CD14-positive monocyte (primary cell): ENCODE measurements at regions not wholly inside any gene's neighbourhood (a gene's known extent, or its start where the extent isn't known, plus 50 kb on each side); places are given as distances from the start of the nearest gene placed in this dataset.

Experiments used
- DNase-seq, 3 donors: peaks; one replicate each; pipeline ENCODE4 v3.0.0-alpha.2; 2011 to 2022
- H2AFZ ChIP-seq: 2 replicates; pipeline ENCODE4 v1.6.0; 2012; ENCODE audit warnings: mild to moderate bottlenecking, low read depth, low read length, inconsistent platforms; ENCODE audit not compliant: insufficient read depth, poor library complexity, severe bottlenecking
- H3K27ac ChIP-seq, 2 donors: 1 replicate in 1 of 2; 2 replicates in 1 of 2; pipeline ENCODE4 v1.5.1; 2012 to 2013; ENCODE audit warnings: low read length in 2 of 2, control low read depth in 1 of 2, inconsistent platforms in 1 of 2, low read depth in 1 of 2, mild to moderate bottlenecking in 1 of 2
- H3K27me3 ChIP-seq, 2 donors: one replicate each; pipeline versions ENCODE4 v1.6.0 to v1.6.1; 2011 to 2013; ENCODE audit warnings: low read length in 2 of 2; ENCODE audit not compliant: control insufficient read depth in 2 of 2, insufficient read depth in 2 of 2
- H3K36me3 ChIP-seq, 2 donors: replicated peaks in 1 of 2; 1 replicate in 1 of 2; 2 replicates in 1 of 2; pipeline versions ENCODE4 v1.5.1 to v1.6.1; 2012 to 2013; ENCODE audit warnings: low read length in 2 of 2, control low read depth in 1 of 2, inconsistent platforms in 1 of 2, mild to moderate bottlenecking in 1 of 2; ENCODE audit not compliant: insufficient read depth in 2 of 2, control insufficient read depth in 1 of 2
- H3K4me1 ChIP-seq, 2 donors: 1 replicate in 1 of 2; 2 replicates in 1 of 2; pipeline versions ENCODE4 v1.5.1 to v1.6.1; 2012 to 2013; ENCODE audit warnings: low read length in 2 of 2, control low read depth in 1 of 2, inconsistent platforms in 1 of 2, mild to moderate bottlenecking in 1 of 2, moderate library complexity in 1 of 2; ENCODE audit not compliant: insufficient read depth in 2 of 2, control insufficient read depth in 1 of 2
- H3K4me2 ChIP-seq: replicated peaks from 2 replicates; pipeline ENCODE3; 2012; ENCODE audit warnings: low read length, moderate library complexity, mild to moderate bottlenecking; ENCODE audit not compliant: poor library complexity, severe bottlenecking; ENCODE audit errors: extremely low read depth
- H3K4me3 ChIP-seq, 3 experiments: fragments of 200-600 bp in 1 of 3; sonication (generic) in 1 of 3; replicated peaks in 1 of 3; 1 replicate in 2 of 3; 2 replicates in 1 of 3; pipeline ENCODE4 v1.5.1; 2011 to 2013; ENCODE audit warnings: low read length in 3 of 3, mild to moderate bottlenecking in 3 of 3, control low read depth in 2 of 3, low read depth in 2 of 3, inconsistent platforms in 1 of 3, moderate library complexity in 1 of 3
- H3K79me2 ChIP-seq: 2 replicates; pipeline ENCODE4 v1.6.0; 2012; ENCODE audit warnings: mild to moderate bottlenecking, control low read depth, inconsistent platforms, low read length, moderate library complexity; ENCODE audit not compliant: insufficient read depth
- H3K9ac ChIP-seq: 2 replicates; pipeline ENCODE4 v1.6.0; 2017; ENCODE audit warnings: low read length, mild to moderate bottlenecking; ENCODE audit not compliant: insufficient read depth, poor library complexity, severe bottlenecking
- H3K9me3 ChIP-seq, 2 donors: replicated peaks in 1 of 2; 1 replicate in 1 of 2; 2 replicates in 1 of 2; pipeline versions ENCODE4 v1.5.1 to v1.6.1; 2012 to 2013; ENCODE audit warnings: low read length in 2 of 2, control low read depth in 1 of 2; ENCODE audit not compliant: control insufficient read depth in 1 of 2, insufficient read depth in 1 of 2
- H4K20me1 ChIP-seq: 2 replicates; pipeline ENCODE4 v1.6.0; 2012; ENCODE audit warnings: mild to moderate bottlenecking, low read length, control low read depth, moderate library complexity; ENCODE audit not compliant: insufficient read depth
- H3K27ac Mint-ChIP-seq, 7 donors: one replicate each; pipeline ENCODE4 v1.8.0; 2020; ENCODE audit warnings: mild to moderate bottlenecking in 7 of 7, mixed read lengths in 7 of 7, moderate library complexity in 6 of 7, inconsistent platforms in 2 of 7
- H3K27me3 Mint-ChIP-seq, 3 donors: one replicate each; pipeline ENCODE4 v1.8.0; 2021 to 2022; ENCODE audit warnings: low read depth in 3 of 3, mild to moderate bottlenecking in 3 of 3, mixed read lengths in 3 of 3, moderate library complexity in 3 of 3, inconsistent platforms in 1 of 3
- H3K36me3 Mint-ChIP-seq, 2 donors: one replicate each; pipeline ENCODE4 v1.8.0; 2020; ENCODE audit warnings: mixed read lengths in 2 of 2, inconsistent platforms in 1 of 2, mild to moderate bottlenecking in 1 of 2
- H3K4me1 Mint-ChIP-seq: one replicate; pipeline ENCODE4 v1.8.0; 2020; ENCODE audit warnings: mild to moderate bottlenecking, mixed read lengths
- H3K4me3 Mint-ChIP-seq, 2 donors: one replicate each; pipeline ENCODE4 v1.8.0; 2020; ENCODE audit warnings: mild to moderate bottlenecking in 2 of 2, mixed read lengths in 2 of 2, moderate library complexity in 1 of 2
- H3K9me3 Mint-ChIP-seq, 7 donors: one replicate each; pipeline ENCODE4 v1.8.0; 2020 to 2022; ENCODE audit warnings: mixed read lengths in 7 of 7, mild to moderate bottlenecking in 6 of 7, moderate library complexity in 6 of 7, inconsistent platforms in 2 of 7
- WGBS: methylation state at CpG from one replicate; pipeline ENCODE4 v1.1.5; 2013; ENCODE audit warnings: missing lambda C conversion rate; ENCODE audit not compliant: insufficient coverage; 5-methylcytosine and 5-hydroxymethylcytosine counted together
- intact Hi-C, 2 donors: fragments of 100-400 bp; cut with micrococcal nuclease; formaldehyde crosslinking; loops; one replicate each; pipeline versions ENCODE4 v1.15.0 to v1.15.1; 2023
- TF ChIP-seq, protein P1 (sequence below): fragments of 200-600 bp; IDR thresholded peaks from one replicate; pipeline ENCODE4 v1.8.0; 2022; ENCODE audit warnings: antibody characterized with exemption, mild to moderate bottlenecking

DNA sequence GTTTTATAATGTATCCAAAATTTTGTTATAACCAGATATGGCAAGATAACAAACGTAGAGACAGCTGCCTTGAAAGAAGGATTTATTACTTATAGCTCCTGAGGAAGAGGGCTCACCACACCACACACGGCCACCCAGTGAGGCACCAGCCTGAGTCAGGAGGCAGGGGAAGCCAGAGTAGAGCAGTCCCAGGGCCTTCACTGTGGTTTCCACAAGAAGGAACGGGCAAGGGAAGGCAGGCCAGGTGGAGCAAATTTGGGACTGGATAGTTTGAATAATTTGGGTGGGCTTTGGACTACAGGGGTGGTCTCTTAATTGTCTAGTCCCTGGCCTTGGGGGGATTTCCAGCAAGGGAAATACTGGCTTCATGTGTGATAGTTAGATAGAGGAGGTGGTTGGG lies 72.5 kb downstream of the RRAGC start:
- no peak for DNase-seq
- H3K27me3 Mint-ChIP-seq: peaks cover 44 to 59% (median 49%) of the 10 kb centered on the region in 3 donors
- peak overlapping the region; percentile 9 to 24 for H3K4me3 Mint-ChIP-seq
- no peak overlapping the region for H3K27ac Mint-ChIP-seq
- Histone ChIP-seq H3K9me3 (no peaks in the 10 kb centered on the region), H3K27me3 (peaks cover 18 to 32% of the 10 kb centered on the region in 2 donors), H3K27ac (no peak overlapping the region), H3K79me2 (no peaks in the 10 kb centered on the region), H3K36me3 (no peaks in the 10 kb centered on the region), H3K4me1 (no peaks in the 10 kb centered on the region), H2AFZ (no peak overlapping the region), H3K9ac (no peak overlapping the region), H3K4me2 (no peak overlapping the region), H4K20me1 (no peaks in the 10 kb centered on the region), H3K4me3 (no peak overlapping the region)
- peaks cover 8% of the 10 kb centered on the region for H3K4me1 Mint-ChIP-seq
- peaks cover 0 to 2% (median 0%) of the 10 kb centered on the region in 7 donors for H3K9me3 Mint-ChIP-seq
- intact Hi-C loops: no loop called here
- TF ChIP-seq, protein P1, sequence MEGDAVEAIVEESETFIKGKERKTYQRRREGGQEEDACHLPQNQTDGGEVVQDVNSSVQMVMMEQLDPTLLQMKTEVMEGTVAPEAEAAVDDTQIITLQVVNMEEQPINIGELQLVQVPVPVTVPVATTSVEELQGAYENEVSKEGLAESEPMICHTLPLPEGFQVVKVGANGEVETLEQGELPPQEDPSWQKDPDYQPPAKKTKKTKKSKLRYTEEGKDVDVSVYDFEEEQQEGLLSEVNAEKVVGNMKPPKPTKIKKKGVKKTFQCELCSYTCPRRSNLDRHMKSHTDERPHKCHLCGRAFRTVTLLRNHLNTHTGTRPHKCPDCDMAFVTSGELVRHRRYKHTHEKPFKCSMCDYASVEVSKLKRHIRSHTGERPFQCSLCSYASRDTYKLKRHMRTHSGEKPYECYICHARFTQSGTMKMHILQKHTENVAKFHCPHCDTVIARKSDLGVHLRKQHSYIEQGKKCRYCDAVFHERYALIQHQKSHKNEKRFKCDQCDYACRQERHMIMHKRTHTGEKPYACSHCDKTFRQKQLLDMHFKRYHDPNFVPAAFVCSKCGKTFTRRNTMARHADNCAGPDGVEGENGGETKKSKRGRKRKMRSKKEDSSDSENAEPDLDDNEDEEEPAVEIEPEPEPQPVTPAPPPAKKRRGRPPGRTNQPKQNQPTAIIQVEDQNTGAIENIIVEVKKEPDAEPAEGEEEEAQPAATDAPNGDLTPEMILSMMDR: no peak
- WGBS: 92% methylated on average over 1 of the region's 3 CpGs
- H3K36me3 Mint-ChIP-seq: no peaks in the 10 kb centered on the region

DNA sequence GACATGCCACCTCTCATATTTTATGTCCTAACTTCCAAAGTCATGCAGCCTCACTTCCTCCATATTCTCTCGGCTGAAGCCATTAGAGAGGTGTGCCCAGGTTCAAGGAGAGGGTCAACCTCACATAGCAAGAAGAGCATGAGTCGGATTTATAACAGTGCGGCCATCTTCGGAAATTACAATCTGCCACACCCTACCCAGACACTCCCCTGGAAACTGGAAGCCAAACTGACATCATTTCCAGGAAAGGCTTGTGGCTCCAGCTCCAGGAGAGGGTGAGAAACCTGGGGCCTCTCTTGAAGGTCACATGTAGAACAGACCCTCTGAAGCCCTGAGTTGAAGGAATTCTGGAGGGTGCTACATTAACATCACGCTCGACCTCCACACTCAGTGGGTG lies 73.5 kb downstream of the RRAGC start:
- Mint-ChIP-seq H3K36me3 (no peaks in the 10 kb centered on the region), H3K4me3 (no peak overlapping the region), H3K27ac (no peak overlapping the region), H3K27me3 (peaks cover 46 to 67% (median 49%) of the 10 kb centered on the region in 3 donors), H3K9me3 (no peaks in the 10 kb centered on the region), H3K4me1 (peaks cover 8% of the 10 kb centered on the region)
- H3K9ac ChIP-seq: no peak overlapping the region
- no peaks in the 10 kb centered on the region for H4K20me1 ChIP-seq
- no peak overlapping the region for H3K4me3 ChIP-seq
- 94% methylated on average over 5 of the region's 6 CpGs for WGBS
- no peaks in the 10 kb centered on the region for H3K79me2 ChIP-seq
- peaks cover 20 to 38% of the 10 kb centered on the region in 2 donors for H3K27me3 ChIP-seq
- no peak for DNase-seq
- no peaks in the 10 kb centered on the region for H3K4me1 ChIP-seq
- no peak overlapping the region for H3K4me2 ChIP-seq
- TF ChIP-seq, protein P1: no peak
- intact Hi-C loops: no loop called here
- no peaks in the 10 kb centered on the region for H3K36me3 ChIP-seq
- no peak overlapping the region for H3K27ac ChIP-seq
- no peaks in the 10 kb centered on the region for H3K9me3 ChIP-seq
- no peak overlapping the region for H2AFZ ChIP-seq
